K562 (cell line): ENCODE measurements at regions not wholly inside any gene's neighbourhood (a gene's known extent, or its start where the extent isn't known, plus 50 kb on each side); places are given as distances from the start of the nearest gene placed in this dataset.

Source experiments
- ATAC-seq: fragments of 200-7000 bp; cut with Tn5 transposase; 3 replicates; pipeline ENCODE4 v1.9.1; 2020; ENCODE audit warnings: moderate library complexity
- BruUV-seq: library from RNA; stranded (reverse); fragments of 400-500 nt; replicated peaks from 2 replicates; lab custom pipeline; 2021; lab: Mats Ljungman, UMichigan
- CTCF ChIA-PET: fragments of 300-600 bp; formaldehyde crosslinking; extraction: SDS; loops from one replicate; lab custom pipeline; 2021; ENCODE audit warnings: low intra/inter-chr PET ratio; lab: Yijun Ruan, JAX
- POLR2A ChIA-PET: fragments of 300-600, 350-650 bp; sonication (Branson Sonifier 250); formaldehyde crosslinking; extraction: SDS; loops from one replicate; lab custom pipeline; 2021; ENCODE audit warnings: antibody characterized with exemption, inconsistent platforms; lab: Yijun Ruan, JAX
- DNase-seq, 4 experiments: peaks; one replicate each; pipeline versions ENCODE4 v3.0.0 to v3.0.0-alpha.2; 2011 to 2018; ENCODE audit warnings: low spot score in 3 of 4, mixed read lengths in 3 of 4; ENCODE audit errors: extremely low read depth in 1 of 4
- FAIRE-seq: peaks from 2 replicates; lab custom pipeline; 2011; peaks lifted over from hg19 to GRCh38; lab: Jason Lieb, UNC
- H2AFZ ChIP-seq: 2 replicates; pipeline ENCODE4 v1.6.0; 2011; ENCODE audit warnings: low read depth, low read length, control low read depth, inconsistent platforms
- H3K27ac ChIP-seq: fragments of 200-600 bp; 3 replicates; pipeline ENCODE4 v1.8.0; 2011; ENCODE audit warnings: low read depth, mild to moderate bottlenecking, control low read depth, inconsistent platforms, low read length, moderate library complexity, mixed read lengths; ENCODE audit errors: extremely low read depth
- H3K27me3 ChIP-seq, 2 experiments: fragments of 300-600 bp in 1 of 2; 2 replicates in 1 of 2; 3 replicates in 1 of 2; pipeline versions ENCODE4 v1.6.0 to v1.8.0; 2011; ENCODE audit warnings: inconsistent platforms in 2 of 2, low read length in 2 of 2, mild to moderate bottlenecking in 1 of 2, mixed read lengths in 1 of 2, moderate library complexity in 1 of 2; ENCODE audit not compliant: control insufficient read depth in 2 of 2, insufficient read depth in 2 of 2
- H3K36me3 ChIP-seq: fragments of 300-600 bp; 3 replicates; pipeline ENCODE4 v1.8.0; 2011; ENCODE audit warnings: mild to moderate bottlenecking, low read length, inconsistent platforms; ENCODE audit not compliant: control insufficient read depth, insufficient read depth
- H3K4me1 ChIP-seq, 2 experiments: fragments of 200-600 bp in 1 of 2; replicated peaks in 1 of 2; 2 replicates in 1 of 2; 3 replicates in 1 of 2; pipeline versions ENCODE4 v1.5.1 to v1.8.0; 2011; ENCODE audit warnings: inconsistent platforms in 2 of 2, low read length in 2 of 2, mild to moderate bottlenecking in 1 of 2, mixed read lengths in 1 of 2, moderate library complexity in 1 of 2; ENCODE audit not compliant: control insufficient read depth in 2 of 2, insufficient read depth in 2 of 2
- H3K4me2 ChIP-seq: 2 replicates; pipeline ENCODE4 v1.6.1; 2011; ENCODE audit warnings: low read length, control low read depth, inconsistent platforms, mixed read lengths; ENCODE audit not compliant: insufficient read depth
- H3K4me3 ChIP-seq: fragments of 200-600 bp; sonication (generic), shearing (Covaris generic); 2 replicates; pipeline ENCODE4 v1.5.1; 2016; ENCODE audit warnings: control low read depth, inconsistent platforms
- H3K79me2 ChIP-seq: fragments of 200-600 bp; 3 replicates; pipeline ENCODE4 v1.8.0; 2011; ENCODE audit warnings: low read length, inconsistent platforms; ENCODE audit not compliant: control insufficient read depth, insufficient read depth
- H3K9ac ChIP-seq, 2 experiments: 2 replicates each; pipeline versions ENCODE4 v1.6.0 to v1.6.1; 2011; ENCODE audit warnings: low read depth in 2 of 2, low read length in 2 of 2, control low read depth in 1 of 2, inconsistent platforms in 1 of 2, mild to moderate bottlenecking in 1 of 2, mixed read lengths in 1 of 2; ENCODE audit not compliant: insufficient read depth in 1 of 2
- H3K9me1 ChIP-seq: one replicate; pipeline ENCODE4 v1.6.0; 2011; ENCODE audit warnings: inconsistent platforms, mild to moderate bottlenecking, low read length, moderate library complexity; ENCODE audit not compliant: control insufficient read depth, insufficient read depth
- H3K9me3 ChIP-seq: replicated peaks from 2 replicates; pipeline ENCODE4 v1.5.1; 2011; ENCODE audit warnings: low read depth, low read length, inconsistent platforms; ENCODE audit not compliant: control insufficient read depth, insufficient read depth
- H4K20me1 ChIP-seq: replicated peaks from 2 replicates; pipeline ENCODE4 v1.6.1; 2011; ENCODE audit warnings: low read length, inconsistent platforms, mixed read lengths; ENCODE audit not compliant: control insufficient read depth, insufficient read depth
- COPS2 ChIP-seq: fragments of 450-650 bp; conservative IDR thresholded peaks from 2 replicates; pipeline ENCODE4 v1.6.1; 2016; ENCODE audit warnings: mild to moderate bottlenecking, moderate library complexity
- HNRNPK ChIP-seq: fragments of 200-400 bp; formaldehyde crosslinking; IDR thresholded peaks from one replicate; pipeline ENCODE4 v1.6.1; 2018; ENCODE audit warnings: mild to moderate bottlenecking, low read depth, low read length; ENCODE audit not compliant: poor library complexity, severe bottlenecking
- HOMEZ ChIP-seq: fragments of 250-450 bp; sonication (Bioruptor Pico); IDR thresholded peaks from 2 replicates; pipeline ENCODE4 v1.4.0; 2020; ENCODE audit warnings: mild to moderate bottlenecking, moderate library complexity
- PHTF2 ChIP-seq: fragments of 250-450 bp; sonication (Bioruptor Pico); IDR thresholded peaks from 2 replicates; pipeline ENCODE4 v1.5.0; 2021; ENCODE audit warnings: mild to moderate bottlenecking
- POLR3G ChIP-seq: IDR thresholded peaks from 2 replicates; pipeline ENCODE4 v1.6.1; 2011; ENCODE audit not compliant: insufficient read length, insufficient replicate concordance; ENCODE audit errors: extremely low read depth
- REST ChIP-seq, 2 experiments: fragments of 450-650 bp; formaldehyde crosslinking in 1 of 2; IDR thresholded peaks; 2 replicates each; pipeline versions ENCODE4 v1.4.0 to v1.6.1; 2014 to 2020; ENCODE audit warnings: mild to moderate bottlenecking in 2 of 2, borderline replicate concordance in 1 of 2, low read depth in 1 of 2
- SP2 ChIP-seq: IDR thresholded peaks from 2 replicates; pipeline ENCODE4 v1.6.1; 2011; ENCODE audit warnings: mild to moderate bottlenecking, low read depth, low read length, moderate library complexity; ENCODE audit not compliant: poor library complexity, severe bottlenecking; ENCODE audit errors: extremely low read depth
- STAT5A ChIP-seq: IDR thresholded peaks from 2 replicates; pipeline ENCODE4 v1.6.1; 2012; ENCODE audit warnings: low read length, inconsistent platforms, borderline replicate concordance
- TRIM28 ChIP-seq: fragments of 450-650 bp; IDR thresholded peaks from 2 replicates; pipeline ENCODE4 v1.6.1; 2017
- ZBED1 ChIP-seq: IDR thresholded peaks from 2 replicates; pipeline ENCODE4 v1.6.1; 2014
- ZNF140 ChIP-seq: fragments of 250-450 bp; sonication (Bioruptor Pico); IDR thresholded peaks from 2 replicates; pipeline ENCODE4 v1.8.0; 2021; ENCODE audit warnings: moderate library complexity, mild to moderate bottlenecking, inconsistent platforms
- ZZZ3 ChIP-seq: fragments of 450-650 bp; IDR thresholded peaks from 2 replicates; pipeline ENCODE4 v1.6.1; 2016; ENCODE audit warnings: antibody characterized with exemption, mild to moderate bottlenecking, moderate library complexity
- WGBS: fragments of 100-300 bp; shearing (Covaris generic); methylation state at CpG from one replicate; pipeline ENCODE4 v1.1.6; 2016; ENCODE audit warnings: low coverage, mixed read lengths; ENCODE audit not compliant: insufficient coverage; ENCODE audit errors: missing lambda C conversion rate; 5-methylcytosine and 5-hydroxymethylcytosine counted together
- in situ Hi-C: fragments of 300-500 bp; cut with MboI; formaldehyde crosslinking; loops from 4 replicates; pipeline ENCODE4 v1.15.0; 2018; ENCODE audit warnings: inconsistent platforms, mixed read lengths
- intact Hi-C: fragments of 100-400 bp; cut with micrococcal nuclease; formaldehyde crosslinking; loops from 2 replicates; pipeline ENCODE4 v1.14.2; 2022
- TF ChIP-seq, protein P1 (sequence below): fragments of 450-650 bp; formaldehyde crosslinking; IDR thresholded peaks from 2 replicates; pipeline ENCODE4 v1.4.0; 2020; ENCODE audit warnings: mild to moderate bottlenecking, moderate library complexity

DNA sequence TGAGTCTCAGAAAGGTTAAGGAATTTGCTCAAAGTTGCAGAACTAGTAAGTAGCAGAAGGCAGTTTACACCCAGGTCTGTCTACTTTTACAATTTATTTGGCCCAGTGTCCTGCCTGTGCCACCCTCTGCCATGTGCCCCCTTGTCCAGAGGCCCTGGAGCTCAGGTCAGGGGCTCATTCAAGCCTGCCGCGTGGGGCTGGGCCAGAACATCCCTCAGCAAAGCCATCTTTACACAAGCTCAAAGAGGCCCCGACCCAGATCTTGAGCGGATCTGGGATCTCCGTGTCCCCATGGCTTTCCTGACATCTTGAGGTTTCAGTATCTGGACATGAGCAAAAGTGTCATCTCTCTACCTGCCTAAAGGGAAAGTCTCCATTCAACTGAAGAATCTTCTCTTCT is 76.4 kb upstream of the VSTM2B start:
- no peak for FAIRE-seq
- no peak for TF ChIP-seq ZNF140 (CRISPR knock-in tag)
- no peak for TF ChIP-seq STAT5A
- no peak for TF ChIP-seq REST (IDR thresholded peaks at IDR 0.05; ENCODE audit: borderline replicate concordance)
- no peak for TF ChIP-seq REST (CRISPR knock-in tag; IDR thresholded peaks at IDR 0.05; ENCODE audit: low read depth)
- TF ChIP-seq POLR3G: no peak
- no peak for TF ChIP-seq ZZZ3
- no peak for TF ChIP-seq TRIM28
- no peak for TF ChIP-seq SP2
- no peak for TF ChIP-seq COPS2
- TF ChIP-seq PHTF2 (CRISPR knock-in tag): no peak
- no peak for TF ChIP-seq HNRNPK
- no peak for TF ChIP-seq ZBED1
- no peak for TF ChIP-seq HOMEZ (CRISPR knock-in tag)
- TF ChIP-seq, protein P1, sequence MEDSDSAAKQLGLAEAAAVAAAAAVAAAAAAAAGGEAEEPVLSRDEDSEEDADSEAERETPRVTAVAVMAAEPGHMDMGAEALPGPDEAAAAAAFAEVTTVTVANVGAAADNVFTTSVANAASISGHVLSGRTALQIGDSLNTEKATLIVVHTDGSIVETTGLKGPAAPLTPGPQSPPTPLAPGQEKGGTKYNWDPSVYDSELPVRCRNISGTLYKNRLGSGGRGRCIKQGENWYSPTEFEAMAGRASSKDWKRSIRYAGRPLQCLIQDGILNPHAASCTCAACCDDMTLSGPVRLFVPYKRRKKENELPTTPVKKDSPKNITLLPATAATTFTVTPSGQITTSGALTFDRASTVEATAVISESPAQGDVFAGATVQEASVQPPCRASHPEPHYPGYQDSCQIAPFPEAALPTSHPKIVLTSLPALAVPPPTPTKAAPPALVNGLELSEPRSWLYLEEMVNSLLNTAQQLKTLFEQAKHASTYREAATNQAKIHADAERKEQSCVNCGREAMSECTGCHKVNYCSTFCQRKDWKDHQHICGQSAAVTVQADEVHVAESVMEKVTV (CRISPR knock-in tag): no peak

More for the DNA sequence above, 76.4 kb upstream of the VSTM2B start:
- Histone ChIP-seq H3K27me3 (peaks cover 0 to 7% of the 10 kb centered on the region in 2 experiments; a peak in 1 of 5 replicates), H3K4me3 (no peak overlapping the region), H3K36me3 (no peaks in the 10 kb centered on the region), H3K9me3 (no peaks in the 10 kb centered on the region), H3K4me2 (no peak overlapping the region), H4K20me1 (0 out of 2 replicates have a peak, but pooled peaks cover 4% of the 10 kb centered on the region), H3K27ac (no peak overlapping the region), H3K4me1 (no peaks in the 10 kb centered on the region), H3K79me2 (no peaks in the 10 kb centered on the region), H2AFZ (no peak overlapping the region), H3K9ac (no peak overlapping the region), H3K9me1 (no peaks in the 10 kb centered on the region)
- BruUV-seq: no TSS peak
- ChIA-PET CTCF (no interaction called here), POLR2A (no interaction called here)
- DNase-seq (no peak), ATAC-seq (no peak)
- WGBS: 3% methylated on average over 5 of the region's 5 CpGs
- in situ Hi-C loops: no loop called here
- intact Hi-C loops: no loop called here
